Left renal pelvis (tissue), 4 donors: ENCODE measurements at regions not wholly inside any gene's neighbourhood (a gene's known extent, or its start where the extent isn't known, plus 50 kb on each side); places are given as distances from the start of the nearest gene placed in this dataset.
A peak's percentile ranks its signal among the peaks of the same experiment; 100 is the strongest.

Source experiments
- DNase-seq, 4 donors: peaks; one replicate each; pipeline ENCODE4 v3.0.0-alpha.2; 2013; ENCODE audit warnings: low read depth in 4 of 4, low spot score in 3 of 4

GRCh38 chr18:75928706-75929105 lies 501.2 kb upstream of the SMIM21 start:
- DNase-seq, result no peak

DNA sequence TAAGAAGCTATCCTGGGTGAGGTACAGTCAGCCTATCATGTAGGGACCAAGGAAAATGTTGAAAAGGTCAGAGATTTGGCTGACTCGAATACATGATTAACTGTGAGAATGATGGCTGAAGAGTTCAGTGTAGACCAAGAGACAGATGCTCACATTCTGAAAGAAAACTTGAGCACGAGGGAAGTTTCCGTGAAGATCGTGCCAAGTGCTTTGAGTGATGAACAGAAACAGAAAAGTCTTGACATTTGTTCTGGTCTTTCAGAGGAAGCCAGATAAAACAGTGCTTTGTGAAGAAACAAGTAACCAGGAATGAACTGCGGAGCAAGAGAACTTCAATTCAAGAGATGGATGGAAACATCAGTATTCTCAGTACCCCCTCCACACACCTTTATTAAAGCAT lies 500.3 kb upstream of the SMIM21 start:
- DNase-seq, result no peak

GRCh38 chr18:75926811-75927210 lies 499.3 kb upstream of the SMIM21 start:
- DNase-seq, result no peak

GRCh38 chr18:75923169-75923568 lies 495.7 kb upstream of the SMIM21 start:
- DNase-seq, result no peak

GRCh38 chr18:75916624-75916982 lies 489.1 kb upstream of the SMIM21 start:
- DNase-seq, result no peak

GRCh38 chr18:75915941-75916623 lies 488.6 kb upstream of the SMIM21 start:
- peak; percentile 55 to 63 (median 57) for DNase-seq

DNA sequence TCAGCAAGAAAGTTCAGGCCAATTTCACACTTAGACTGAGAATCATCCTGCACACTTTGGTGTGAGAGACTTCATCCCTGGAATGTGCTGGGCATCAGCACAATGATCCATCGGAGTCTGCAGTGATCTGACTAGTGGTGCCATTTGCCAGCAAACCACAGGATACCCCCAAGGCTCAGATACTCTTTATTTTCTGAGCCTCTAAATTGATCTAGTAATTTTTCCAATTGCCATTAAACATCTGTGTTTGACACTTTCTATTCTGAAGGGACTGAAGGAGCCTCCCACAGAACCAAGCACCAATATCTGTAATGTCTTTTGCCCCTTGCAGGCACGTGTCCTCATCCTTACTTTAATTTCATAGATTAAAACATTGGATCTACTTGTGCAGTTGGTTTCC lies 485.3 kb upstream of the SMIM21 start:
- DNase-seq, result no peak

GRCh38 chr18:75904416-75904815 lies 476.9 kb upstream of the SMIM21 start:
- no peak for DNase-seq

GRCh38 chr18:75898651-75899050 lies 471.1 kb upstream of the SMIM21 start:
- DNase-seq, result no peak

GRCh38 chr18:75897386-75897785 lies 469.9 kb upstream of the SMIM21 start:
- no peak for DNase-seq

GRCh38 chr18:75896865-75897264 lies 469.4 kb upstream of the SMIM21 start:
- DNase-seq, result peak in 3 of 4 donors; percentile 12 to 24 (median 12)

GRCh38 chr18:75895135-75895534 lies 467.6 kb upstream of the SMIM21 start:
- no peak for DNase-seq

- no peak for DNase-seq
Measured at GRCh38 chr18:75884728-75885127, 457.2 kb upstream of the SMIM21 start.

DNA sequence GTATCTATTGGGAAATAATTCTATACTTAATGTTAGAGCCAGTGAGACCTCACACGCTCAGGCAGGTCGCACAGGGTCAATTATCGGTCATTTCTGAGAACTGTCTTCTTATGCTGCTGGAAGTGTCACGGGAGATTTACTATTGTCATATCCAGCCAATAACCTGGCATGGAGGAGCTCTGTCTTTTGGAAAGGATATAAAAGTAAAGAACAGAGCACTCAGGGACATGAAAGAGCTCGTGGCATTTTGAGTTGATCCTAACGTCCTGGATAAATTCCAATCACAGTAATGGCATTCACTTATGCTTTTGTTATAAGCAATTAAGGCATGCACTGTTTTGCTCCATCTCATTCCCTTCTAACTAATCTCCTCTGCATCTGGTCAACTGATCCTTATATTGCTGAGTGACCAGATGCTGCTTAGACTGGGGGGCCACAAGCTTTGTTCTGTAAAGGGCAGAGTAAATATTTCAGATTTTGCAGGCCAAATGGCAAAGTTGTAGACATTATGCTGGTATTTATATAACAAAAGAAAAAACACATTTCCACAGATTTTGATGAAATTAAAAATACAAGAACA lies 453.5 kb upstream of the SMIM21 start:
- no peak for DNase-seq

DNA sequence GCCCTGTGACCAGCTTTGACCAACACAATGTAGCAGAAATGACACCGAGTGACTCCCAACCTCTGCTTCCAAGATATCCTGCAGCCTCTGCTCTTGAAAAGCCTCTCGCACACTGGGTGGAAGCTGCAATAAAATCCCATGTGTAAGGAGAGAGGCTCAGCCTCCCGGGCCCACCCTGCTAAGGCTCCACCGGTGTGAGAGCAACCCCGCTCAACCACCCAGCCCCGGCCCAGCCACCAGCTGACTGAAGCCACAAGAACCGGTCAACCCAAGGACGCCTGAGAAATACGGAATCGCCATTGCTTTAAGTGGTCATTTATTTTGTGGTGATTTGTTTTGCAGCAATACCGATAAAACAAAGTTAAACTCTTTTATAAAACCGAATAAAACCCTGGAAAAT lies 452.8 kb upstream of the SMIM21 start:
- no peak for DNase-seq

DNA sequence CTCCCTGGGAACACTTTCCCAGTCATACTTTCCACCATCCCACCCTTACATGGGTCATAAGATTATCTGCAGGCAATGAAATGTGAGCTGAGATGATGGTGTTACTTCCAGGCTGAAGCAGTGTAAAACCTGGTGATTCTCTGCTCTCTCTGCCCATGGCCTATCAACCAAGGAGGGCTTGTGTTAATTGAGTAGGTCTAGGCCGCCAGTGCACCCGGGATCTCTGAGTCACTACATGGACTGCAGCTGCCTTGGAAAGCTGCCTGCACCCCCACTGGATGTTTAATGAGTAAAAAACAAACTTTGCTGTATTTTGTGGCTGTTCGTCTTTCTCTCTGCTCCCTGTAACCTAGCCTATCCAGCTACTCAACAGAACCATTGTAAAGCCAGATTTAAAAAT lies 451.7 kb upstream of the SMIM21 start:
- no peak for DNase-seq

DNA sequence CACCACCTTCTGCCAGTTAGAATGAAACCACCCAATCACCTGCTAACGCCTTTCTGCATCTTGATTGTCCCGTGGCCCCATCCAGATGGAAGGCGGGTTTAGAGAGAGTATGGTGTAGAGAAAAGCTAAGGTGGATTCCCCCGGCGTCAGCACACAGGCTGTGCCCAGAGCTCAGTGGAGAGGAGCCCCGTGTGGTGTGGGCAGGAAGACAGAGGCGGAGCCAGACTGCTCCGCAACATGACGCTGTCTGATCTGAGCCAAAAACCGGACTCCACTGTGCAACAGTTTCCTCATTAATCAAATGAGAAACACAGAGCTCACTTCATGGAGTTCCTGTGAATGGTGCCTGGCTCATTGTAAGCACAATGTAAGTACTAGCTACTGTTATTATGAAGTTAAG lies 448.1 kb upstream of the SMIM21 start:
- no peak for DNase-seq

- no peak for DNase-seq
Measured at GRCh38 chr18:75874401-75875089, 447.0 kb upstream of the SMIM21 start.

GRCh38 chr18:75871596-75871995 lies 444.1 kb upstream of the SMIM21 start:
- DNase-seq, result no peak

GRCh38 chr18:75869162-75869561 lies 441.7 kb upstream of the SMIM21 start:
- no peak for DNase-seq

DNA sequence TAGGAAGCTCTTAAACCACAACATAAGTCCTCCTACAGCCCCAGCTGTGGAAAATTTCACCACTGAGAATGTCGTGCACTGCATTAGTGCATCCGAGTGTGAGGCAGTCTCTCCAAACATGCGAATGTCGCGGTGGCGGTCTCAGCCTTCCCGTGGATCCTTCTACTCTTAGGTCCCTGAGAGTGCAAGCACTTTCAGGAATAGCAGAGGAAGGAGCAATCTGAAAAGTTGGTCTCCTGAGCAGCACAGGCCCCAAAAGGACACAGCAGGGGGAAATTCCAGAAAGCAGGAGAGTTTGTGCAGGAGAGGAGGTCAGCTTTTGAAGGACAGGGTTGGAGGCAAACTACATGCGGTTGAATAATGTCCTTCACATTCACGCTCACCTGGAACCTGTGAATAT lies 440.5 kb upstream of the SMIM21 start:
- no peak for DNase-seq

DNA sequence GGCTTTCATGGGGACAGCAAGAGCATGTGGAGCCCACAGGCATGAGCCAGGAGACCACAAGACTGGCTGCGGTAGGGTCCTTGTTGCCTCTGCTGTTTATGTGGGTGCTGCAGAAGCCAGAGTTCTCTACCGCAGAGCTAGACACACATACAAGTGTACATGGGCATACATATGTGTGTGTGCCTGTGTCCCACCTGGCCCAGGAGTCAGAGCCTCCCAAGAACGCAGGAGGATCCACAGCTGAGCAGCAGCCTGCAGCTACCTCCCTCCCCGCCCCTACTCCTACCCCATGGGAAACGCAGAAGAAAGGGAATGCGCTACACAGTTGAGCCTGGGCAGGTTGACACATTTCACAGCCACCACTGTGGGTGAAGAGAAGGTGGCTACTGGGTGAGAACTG lies 438.1 kb upstream of the SMIM21 start:
- DNase-seq, result no peak
